ENCODE measurements at regions not wholly inside any gene's neighbourhood (a gene's known extent, or its start where the extent isn't known, plus 50 kb on each side); places are given as distances from the start of the nearest gene placed in this dataset.
A peak's percentile ranks its signal among the peaks of the same experiment; 100 is the strongest.

DNA sequence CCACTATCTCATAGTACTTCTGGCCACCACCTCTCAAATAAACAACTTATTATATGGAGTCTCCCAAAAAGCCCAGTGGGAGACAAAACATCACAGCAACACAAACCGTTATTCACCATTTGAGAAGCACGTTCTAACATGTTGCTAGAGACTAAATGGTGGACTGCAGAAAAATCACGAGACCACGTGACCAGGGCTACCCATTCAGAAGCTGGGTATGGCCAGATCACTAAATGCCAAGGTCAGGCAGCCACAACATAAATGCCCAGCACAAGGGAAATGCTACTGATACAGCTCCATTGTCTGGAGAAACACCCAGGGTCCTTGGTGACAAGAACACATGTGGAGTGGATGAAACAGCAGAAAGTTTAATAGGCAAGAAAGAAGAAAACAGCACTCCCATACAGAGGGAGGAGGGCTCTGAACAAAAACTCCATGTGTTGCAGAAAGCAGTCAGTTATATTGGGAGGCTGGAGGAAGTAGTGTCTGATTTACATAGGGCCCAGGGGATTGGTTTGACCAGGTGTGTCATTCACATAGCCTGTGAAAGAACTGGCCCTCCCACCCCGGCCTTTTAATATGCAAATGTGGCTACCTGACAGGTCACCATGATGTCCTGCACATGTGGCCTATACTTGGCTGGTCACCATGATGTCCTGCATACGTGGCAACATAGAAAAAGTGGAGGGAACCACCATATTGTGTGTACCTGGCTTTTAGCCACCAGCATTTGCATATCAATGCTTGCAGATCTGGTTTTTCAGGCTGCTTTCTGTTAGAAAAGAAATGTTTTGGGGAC lies 97.2 kb downstream of the TRIM36 start:
- H3K36me3 ChIP-seq (ENCODE audit: control insufficient read depth, insufficient read depth, low read length), result no peaks in the 10 kb centered on the region
- DNase-seq, result no peak
- no peak overlapping the region for H3K27ac ChIP-seq (ENCODE audit: low read length)
- no peaks in the 10 kb centered on the region for H3K9me3 ChIP-seq (ENCODE audit: control insufficient read depth, low read depth, low read length)
- H3K27me3 ChIP-seq (ENCODE audit: control insufficient read depth, insufficient read depth, low read length), result no peaks in the 10 kb centered on the region
- no CpG with 5 or more reads among the region's 6 CpGs for WGBS (ENCODE audit: insufficient coverage, low lambda C conversion rate)
- no peaks in the 10 kb centered on the region for H3K4me1 ChIP-seq (ENCODE audit: control insufficient read depth, insufficient read depth, low read length)
- H3K4me3 ChIP-seq (ENCODE audit: low read length), result no peak overlapping the region

DNA sequence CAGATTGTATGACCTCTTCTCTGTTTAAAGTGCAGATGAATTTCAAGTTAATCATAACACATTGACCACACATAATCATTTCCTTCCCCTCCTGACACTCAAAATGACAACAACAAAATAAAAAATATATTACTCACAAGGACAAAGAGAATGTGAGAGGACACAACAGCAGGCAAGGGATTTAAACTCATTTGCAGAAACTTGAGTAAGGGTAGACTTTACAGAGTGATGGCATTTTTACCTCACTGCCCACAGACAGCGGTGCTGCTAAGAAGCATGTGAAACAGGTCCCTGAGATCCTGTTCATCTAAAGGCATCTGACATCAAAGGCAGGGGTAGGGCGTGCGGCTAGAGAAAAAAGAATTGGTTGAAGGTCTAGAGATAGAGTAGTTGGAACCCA lies 99.0 kb downstream of the TRIM36 start:
- WGBS (ENCODE audit: insufficient coverage, low lambda C conversion rate), result no CpG with 5 or more reads among the region's 3 CpGs

DNA sequence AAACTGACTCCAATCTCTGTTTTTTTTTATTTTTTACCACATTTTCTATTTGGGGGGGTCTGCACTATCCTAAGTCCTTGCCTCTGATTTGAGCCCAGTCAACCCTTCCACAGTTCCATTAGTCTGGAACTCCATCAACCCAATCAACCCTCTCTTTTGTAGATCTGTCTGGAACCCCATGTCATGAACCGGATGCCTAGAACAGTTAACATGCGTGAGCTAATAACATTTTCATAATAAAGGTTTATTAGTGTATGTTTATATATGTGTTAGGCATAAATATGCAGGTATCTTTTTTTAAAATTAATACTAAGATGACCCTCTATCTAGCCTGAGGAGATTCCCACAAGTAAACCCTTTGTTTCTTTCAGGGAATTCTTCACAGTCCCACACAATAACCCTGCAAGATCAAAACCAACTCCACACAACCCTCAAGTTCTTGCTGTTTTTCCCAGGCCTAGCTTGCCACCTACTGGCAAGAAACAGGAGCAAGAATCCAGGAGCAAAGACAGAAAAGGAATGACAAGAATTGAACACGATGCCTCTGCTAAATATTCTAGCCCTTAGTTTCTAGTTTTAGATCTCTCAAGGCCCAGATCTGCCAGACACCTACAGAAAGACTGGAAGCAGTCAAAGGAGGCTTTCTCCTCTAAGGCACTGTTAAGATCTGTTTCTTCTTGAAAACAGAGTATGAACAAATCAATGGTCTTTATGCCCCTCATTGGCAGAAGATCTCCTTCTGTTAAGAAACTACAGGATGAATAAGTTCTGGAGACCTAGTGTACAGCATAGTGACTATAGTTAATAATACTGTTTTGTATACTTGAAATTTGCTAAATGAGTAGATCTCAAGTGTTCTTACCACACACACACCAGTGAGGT lies 100.4 kb downstream of the TRIM36 start:
- H3K36me3 ChIP-seq (ENCODE audit: control insufficient read depth, insufficient read depth, low read length), result no peaks in the 10 kb centered on the region
- H3K4me1 ChIP-seq (ENCODE audit: control insufficient read depth, insufficient read depth, low read length), result no peaks in the 10 kb centered on the region
- WGBS (ENCODE audit: insufficient coverage, low lambda C conversion rate), result no CpG with 5 or more reads among the region's 3 CpGs
- H3K27ac ChIP-seq (ENCODE audit: low read length), result no peak overlapping the region
- H3K4me3 ChIP-seq (ENCODE audit: low read length), result no peak overlapping the region
- H3K9me3 ChIP-seq (ENCODE audit: control insufficient read depth, low read depth, low read length), result no peaks in the 10 kb centered on the region
- no peaks in the 10 kb centered on the region for H3K27me3 ChIP-seq (ENCODE audit: control insufficient read depth, insufficient read depth, low read length)
- peak in 1 of 2 donors; percentile 5 for DNase-seq

More for the DNA sequence above, 99.0 kb downstream of the TRIM36 start:
- DNase-seq, result no peak
- Histone ChIP-seq H3K4me3 (ENCODE audit: low read length) (no peak overlapping the region), H3K27ac (ENCODE audit: low read length) (no peak overlapping the region), H3K36me3 (ENCODE audit: control insufficient read depth, insufficient read depth, low read length) (no peaks in the 10 kb centered on the region), H3K4me1 (ENCODE audit: control insufficient read depth, insufficient read depth, low read length) (no peaks in the 10 kb centered on the region), H3K9me3 (ENCODE audit: control insufficient read depth, low read depth, low read length) (no peaks in the 10 kb centered on the region), H3K27me3 (ENCODE audit: control insufficient read depth, insufficient read depth, low read length) (no peaks in the 10 kb centered on the region)

DNA sequence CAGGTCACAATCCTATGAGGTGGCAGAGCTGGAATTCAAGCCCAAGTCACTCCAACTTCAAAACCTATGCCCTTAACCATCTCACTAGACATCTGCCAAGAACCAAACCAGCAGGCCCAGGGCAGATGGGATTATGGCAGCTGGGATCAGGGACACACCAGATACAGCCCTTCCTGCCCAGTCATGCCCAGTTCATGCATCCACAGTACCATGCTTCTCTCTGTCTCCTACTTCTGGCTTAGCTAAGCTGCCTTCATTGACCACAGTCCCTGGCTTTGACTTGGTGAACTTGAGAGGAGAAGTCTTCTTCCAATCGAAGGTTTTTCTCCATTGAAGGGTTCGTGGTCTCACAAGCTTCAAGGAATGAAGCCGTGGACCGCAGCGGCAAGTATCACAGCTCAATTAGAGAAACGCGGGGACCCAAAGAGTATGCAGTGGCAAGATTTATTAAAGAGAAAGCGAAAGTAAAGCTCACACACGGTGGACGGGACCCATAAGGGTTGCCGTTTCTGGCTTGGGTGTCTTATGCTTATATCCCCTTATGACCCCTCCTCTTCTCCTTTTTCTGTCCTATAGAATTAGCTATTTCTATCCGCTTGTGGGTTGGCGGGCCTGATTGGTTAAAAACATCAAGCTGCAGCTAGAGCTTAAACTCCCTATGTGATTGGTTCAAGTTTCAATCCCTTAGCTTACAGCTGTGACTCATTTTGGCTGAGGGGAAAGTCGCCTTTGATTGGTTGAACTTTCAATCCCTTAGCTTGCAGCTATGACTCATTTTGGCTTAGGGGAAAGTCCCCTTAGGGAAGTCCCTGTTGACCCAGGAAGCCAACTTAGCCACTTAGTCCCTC lies 101.2 kb downstream of the TRIM36 start:
- no peak for DNase-seq

DNA sequence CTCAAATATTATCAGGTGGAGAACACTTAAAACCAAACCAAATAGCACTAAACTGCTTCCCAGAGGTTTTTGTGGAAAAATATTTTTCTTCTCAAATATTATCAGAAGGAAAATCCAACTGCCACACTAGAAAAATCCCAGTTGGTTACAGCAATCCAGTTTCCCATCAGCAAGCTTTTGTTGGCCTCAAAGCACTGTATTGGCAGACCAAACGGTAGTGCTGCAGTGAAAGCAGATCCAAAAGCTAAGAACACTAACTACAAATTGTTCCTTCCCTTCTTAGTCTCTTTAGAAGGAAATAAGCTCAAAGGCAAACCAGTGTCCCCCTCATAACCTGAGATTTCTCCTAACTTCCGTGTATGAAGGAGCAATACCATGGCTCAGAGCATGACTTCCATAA lies 105.3 kb downstream of the TRIM36 start:
- Histone ChIP-seq H3K27me3 (ENCODE audit: control insufficient read depth, insufficient read depth, low read length) (no peaks in the 10 kb centered on the region), H3K4me3 (ENCODE audit: low read length) (no peak overlapping the region), H3K9me3 (ENCODE audit: control insufficient read depth, low read depth, low read length) (no peaks in the 10 kb centered on the region), H3K27ac (ENCODE audit: low read length) (no peak overlapping the region), H3K4me1 (ENCODE audit: control insufficient read depth, insufficient read depth, low read length) (no peaks in the 10 kb centered on the region), H3K36me3 (ENCODE audit: control insufficient read depth, insufficient read depth, low read length) (no peaks in the 10 kb centered on the region)
- DNase-seq, result no peak
- WGBS (ENCODE audit: insufficient coverage, low lambda C conversion rate), result no CpG with 5 or more reads among the region's 2 CpGs

More for the DNA sequence above, 101.2 kb downstream of the TRIM36 start:
- Histone ChIP-seq H3K9me3 (ENCODE audit: control insufficient read depth, low read depth, low read length) (no peaks in the 10 kb centered on the region), H3K27ac (ENCODE audit: low read length) (no peak overlapping the region), H3K4me1 (ENCODE audit: control insufficient read depth, insufficient read depth, low read length) (no peaks in the 10 kb centered on the region), H3K36me3 (ENCODE audit: control insufficient read depth, insufficient read depth, low read length) (no peaks in the 10 kb centered on the region), H3K4me3 (ENCODE audit: low read length) (no peak overlapping the region), H3K27me3 (ENCODE audit: control insufficient read depth, insufficient read depth, low read length) (no peaks in the 10 kb centered on the region)
- 97% methylated on average over 6 of the region's 14 CpGs for WGBS (ENCODE audit: insufficient coverage, low lambda C conversion rate)

DNA sequence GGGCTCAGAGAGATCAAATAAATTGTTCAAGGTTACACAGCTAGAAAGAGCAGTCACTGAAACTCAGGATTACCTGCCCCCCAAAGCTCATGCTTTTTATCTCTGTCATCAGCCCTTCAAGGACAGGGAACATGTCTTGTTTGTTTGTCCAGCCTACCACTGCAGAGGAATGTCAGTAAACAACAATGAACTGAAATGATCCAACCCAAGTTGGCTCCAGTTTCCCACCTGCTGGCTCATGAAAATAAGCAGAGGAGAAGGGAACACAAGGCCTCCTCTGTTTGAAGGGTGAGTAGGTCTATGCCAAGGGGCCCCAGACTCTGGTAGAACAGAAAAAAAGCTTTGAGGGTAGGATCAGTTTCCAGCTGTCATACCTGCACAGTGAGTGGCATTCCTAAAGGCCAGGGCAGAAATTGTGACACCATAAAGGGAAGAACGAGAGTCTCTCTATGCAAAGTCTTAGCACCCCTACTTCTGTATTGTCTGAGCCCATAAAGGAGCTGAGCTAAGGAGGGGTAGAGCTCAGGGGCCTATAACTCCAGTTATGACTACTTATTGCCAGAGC lies 115.2 kb downstream of the TRIM36 start:
- WGBS (ENCODE audit: insufficient coverage, low lambda C conversion rate), result no CpG with 5 or more reads among the region's 1 CpG
- no peaks in the 10 kb centered on the region for H3K9me3 ChIP-seq (ENCODE audit: control insufficient read depth, low read depth, low read length)
- no peaks in the 10 kb centered on the region for H3K4me1 ChIP-seq (ENCODE audit: control insufficient read depth, insufficient read depth, low read length)
- H3K27me3 ChIP-seq (ENCODE audit: control insufficient read depth, insufficient read depth, low read length), result no peaks in the 10 kb centered on the region
- H3K27ac ChIP-seq (ENCODE audit: low read length), result no peak overlapping the region
- H3K36me3 ChIP-seq (ENCODE audit: control insufficient read depth, insufficient read depth, low read length), result no peaks in the 10 kb centered on the region
- no peak overlapping the region for H3K4me3 ChIP-seq (ENCODE audit: low read length)
- no peak for DNase-seq

DNA sequence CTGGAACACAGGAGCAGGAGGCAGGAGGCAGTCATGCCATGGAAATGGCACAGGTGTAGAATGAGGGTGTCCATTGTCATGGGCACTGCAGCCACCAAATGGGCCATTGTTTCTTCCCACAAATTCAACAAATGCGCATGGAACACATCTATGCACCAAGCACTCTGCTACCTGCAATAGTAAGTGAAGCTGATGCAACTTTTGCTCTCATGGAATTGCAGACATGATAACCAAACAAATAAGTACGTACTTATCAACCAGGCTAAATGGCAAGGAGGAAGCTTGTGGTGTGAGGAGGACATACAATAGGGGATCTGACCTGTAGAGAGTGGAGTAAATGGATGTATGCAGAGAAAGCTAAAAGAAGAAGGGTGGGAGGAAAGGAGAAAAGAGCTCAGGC lies 116.8 kb downstream of the TRIM36 start:
- no peaks in the 10 kb centered on the region for H3K4me1 ChIP-seq (ENCODE audit: control insufficient read depth, insufficient read depth, low read length)
- no peaks in the 10 kb centered on the region for H3K27me3 ChIP-seq (ENCODE audit: control insufficient read depth, insufficient read depth, low read length)
- H3K9me3 ChIP-seq (ENCODE audit: control insufficient read depth, low read depth, low read length), result no peaks in the 10 kb centered on the region
- no peaks in the 10 kb centered on the region for H3K36me3 ChIP-seq (ENCODE audit: control insufficient read depth, insufficient read depth, low read length)
- no peak for DNase-seq
- no CpG with 5 or more reads among the region's 2 CpGs for WGBS (ENCODE audit: insufficient coverage, low lambda C conversion rate)
- no peak overlapping the region for H3K4me3 ChIP-seq (ENCODE audit: low read length)
- H3K27ac ChIP-seq (ENCODE audit: low read length), result no peak overlapping the region

DNA sequence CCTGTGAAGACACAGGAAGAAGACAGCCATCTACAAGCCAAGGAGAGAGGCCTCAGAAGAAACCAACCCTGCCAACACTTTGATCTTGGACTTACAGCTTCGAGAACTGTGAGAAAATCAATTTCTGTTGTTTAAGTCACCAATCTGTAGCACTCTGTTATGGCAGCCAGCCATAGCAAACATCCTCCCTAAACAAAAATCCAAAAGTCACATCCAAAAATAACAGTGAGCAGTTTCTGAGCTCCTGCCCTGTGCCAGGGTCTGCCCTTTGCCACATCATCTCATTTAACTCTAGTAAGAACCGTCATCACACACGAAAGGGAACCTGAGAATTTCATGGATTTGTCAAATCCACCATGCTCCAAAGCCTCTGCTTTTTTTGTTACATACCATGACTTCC lies 118.8 kb downstream of the TRIM36 start:
- no peak overlapping the region for H3K4me3 ChIP-seq (ENCODE audit: low read length)
- no peak for DNase-seq

DNA sequence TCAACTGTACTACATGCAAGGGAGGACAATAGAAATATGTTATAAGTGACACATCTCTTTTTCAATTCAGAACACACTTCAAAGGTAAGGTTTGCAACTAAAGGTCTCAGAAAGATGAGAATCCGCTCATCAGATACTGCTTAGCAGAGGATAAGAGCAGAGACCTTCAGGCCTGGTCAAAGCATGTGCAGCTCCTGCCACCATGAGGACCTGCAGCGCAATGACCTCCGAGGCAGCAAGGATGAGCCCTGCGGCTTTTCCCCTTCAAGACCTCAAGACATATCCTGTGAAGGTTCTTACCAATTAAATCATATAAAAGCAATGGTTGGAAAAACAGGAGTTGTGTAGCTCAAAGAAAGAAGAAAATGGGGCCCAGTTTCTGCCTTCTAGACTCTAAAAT lies 135.8 kb downstream of the TRIM36 start:
- no peak for DNase-seq
- Histone ChIP-seq H3K4me1 (ENCODE audit: control insufficient read depth, insufficient read depth, low read length) (no peaks in the 10 kb centered on the region), H3K27ac (ENCODE audit: low read length) (no peak overlapping the region), H3K36me3 (ENCODE audit: control insufficient read depth, insufficient read depth, low read length) (no peaks in the 10 kb centered on the region), H3K27me3 (ENCODE audit: control insufficient read depth, insufficient read depth, low read length) (no peaks in the 10 kb centered on the region), H3K4me3 (ENCODE audit: low read length) (no peak overlapping the region), H3K9me3 (ENCODE audit: control insufficient read depth, low read depth, low read length) (no peaks in the 10 kb centered on the region)
- WGBS (ENCODE audit: insufficient coverage, low lambda C conversion rate), result no CpG with 5 or more reads among the region's 4 CpGs

More for the DNA sequence above, 118.8 kb downstream of the TRIM36 start:
- Histone ChIP-seq H3K27me3 (ENCODE audit: control insufficient read depth, insufficient read depth, low read length) (no peaks in the 10 kb centered on the region), H3K36me3 (ENCODE audit: control insufficient read depth, insufficient read depth, low read length) (no peaks in the 10 kb centered on the region), H3K27ac (ENCODE audit: low read length) (no peak overlapping the region), H3K4me1 (ENCODE audit: control insufficient read depth, insufficient read depth, low read length) (no peaks in the 10 kb centered on the region), H3K9me3 (ENCODE audit: control insufficient read depth, low read depth, low read length) (no peaks in the 10 kb centered on the region)
- WGBS (ENCODE audit: insufficient coverage, low lambda C conversion rate), result no CpG with 5 or more reads among the region's 3 CpGs

DNA sequence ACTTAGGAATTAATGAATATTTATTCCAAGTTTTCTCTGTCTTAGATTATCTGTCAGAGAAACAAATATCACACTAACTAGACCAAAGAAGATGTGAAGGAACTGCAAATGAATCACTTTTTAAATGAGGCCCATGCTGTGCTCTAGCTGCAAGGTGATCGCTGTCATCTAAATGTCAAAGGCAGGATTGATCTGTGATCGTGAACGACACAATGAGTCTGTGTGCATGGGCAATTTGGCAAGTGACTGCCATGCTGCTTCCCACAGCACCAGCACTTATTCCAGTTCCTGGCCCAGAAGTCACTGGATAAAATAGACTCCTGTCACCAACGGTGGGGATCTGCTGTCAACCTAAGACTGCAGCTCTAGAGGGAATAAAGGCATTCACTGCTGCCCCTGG lies 141.2 kb downstream of the TRIM36 start:
- no peak for DNase-seq
- no peaks in the 10 kb centered on the region for H3K4me1 ChIP-seq (ENCODE audit: control insufficient read depth, insufficient read depth, low read length)
- no peak overlapping the region for H3K27ac ChIP-seq (ENCODE audit: low read length)
- H3K36me3 ChIP-seq (ENCODE audit: control insufficient read depth, insufficient read depth, low read length), result no peaks in the 10 kb centered on the region
- no peak overlapping the region for H3K4me3 ChIP-seq (ENCODE audit: low read length)
- no peaks in the 10 kb centered on the region for H3K9me3 ChIP-seq (ENCODE audit: control insufficient read depth, low read depth, low read length)
- no peaks in the 10 kb centered on the region for H3K27me3 ChIP-seq (ENCODE audit: control insufficient read depth, insufficient read depth, low read length)
- no CpG with 5 or more reads among the region's 4 CpGs for WGBS (ENCODE audit: insufficient coverage, low lambda C conversion rate)

Data from large intestine (tissue), 3 donors.